SK-N-SH treated with all-trans-retinoic acid at 6 μM for 48 hours (cell line): ENCODE measurements at regions not wholly inside any gene's neighbourhood (a gene's known extent, or its start where the extent isn't known, plus 50 kb on each side); places are given as distances from the start of the nearest gene placed in this dataset.

Experiments
- GLIS3 ChIP-seq: fragments of 250-450 bp; sonication (Bioruptor Pico); IDR thresholded peaks from 2 replicates; pipeline ENCODE4 v1.5.0; 2020; ENCODE audit warnings: mild to moderate bottlenecking, moderate library complexity
- OSR1 ChIP-seq: fragments of 250-450 bp; sonication (Bioruptor Pico); IDR thresholded peaks from 2 replicates; pipeline ENCODE4 v1.8.0; 2022; ENCODE audit warnings: moderate library complexity, mild to moderate bottlenecking, inconsistent platforms
- PPARA ChIP-seq: fragments of 250-450 bp; sonication (Bioruptor Pico); IDR thresholded peaks from 2 replicates; pipeline ENCODE4 v1.5.0; 2020; ENCODE audit warnings: mild to moderate bottlenecking, borderline replicate concordance
- RARB ChIP-seq: fragments of 250-450 bp; sonication (Bioruptor Pico); IDR thresholded peaks from 2 replicates; pipeline ENCODE4 v1.8.0; 2021; ENCODE audit warnings: mild to moderate bottlenecking, moderate library complexity
- SNAI2 ChIP-seq: fragments of 250-450 bp; sonication (Bioruptor Pico); IDR thresholded peaks from 2 replicates; pipeline ENCODE4 v1.5.0; 2020; ENCODE audit warnings: mild to moderate bottlenecking, moderate library complexity
- TOX ChIP-seq: fragments of 250-450 bp; sonication (Bioruptor Pico); IDR thresholded peaks from 2 replicates; pipeline ENCODE4 v1.8.0; 2021; ENCODE audit warnings: mild to moderate bottlenecking, moderate library complexity, borderline replicate concordance
- ZC3H10 ChIP-seq: fragments of 250-450 bp; sonication (Bioruptor Pico); IDR thresholded peaks from 2 replicates; pipeline ENCODE4 v1.5.1; 2021; ENCODE audit warnings: mild to moderate bottlenecking, moderate library complexity
- ZFP3 ChIP-seq: fragments of 250-450 bp; sonication (Bioruptor Pico); IDR thresholded peaks from 2 replicates; pipeline ENCODE4 v1.5.0; 2020; ENCODE audit warnings: mild to moderate bottlenecking, moderate library complexity
- ZFP30 ChIP-seq: fragments of 450-650 bp; formaldehyde crosslinking; IDR thresholded peaks from 2 replicates; pipeline ENCODE4 v1.5.0; 2022; ENCODE audit warnings: mild to moderate bottlenecking, moderate library complexity
- ZNF565 ChIP-seq: fragments of 450-650 bp; formaldehyde crosslinking; conservative IDR thresholded peaks from 2 replicates; pipeline ENCODE4 v1.5.0; 2020; ENCODE audit warnings: low read depth, mild to moderate bottlenecking, moderate library complexity
- ZNF70 ChIP-seq: fragments of 450-650 bp; formaldehyde crosslinking; IDR thresholded peaks from 2 replicates; pipeline ENCODE4 v1.5.0; 2020; ENCODE audit warnings: mild to moderate bottlenecking, moderate library complexity
- ZNF8 ChIP-seq: fragments of 450-650 bp; formaldehyde crosslinking; IDR thresholded peaks from 2 replicates; pipeline ENCODE4 v1.5.0; 2020; ENCODE audit warnings: mild to moderate bottlenecking, moderate library complexity
- TF ChIP-seq, protein P1 (sequence below): fragments of 250-450 bp; sonication (Bioruptor Pico); IDR thresholded peaks from 2 replicates; pipeline ENCODE4 v1.8.0; 2021; ENCODE audit warnings: low read depth, mild to moderate bottlenecking, moderate library complexity, borderline replicate concordance
- TF ChIP-seq, protein P2 (sequence below): fragments of 250-450 bp; sonication (Bioruptor Pico); IDR thresholded peaks from 2 replicates; pipeline ENCODE4 v1.8.0; 2020; ENCODE audit warnings: mild to moderate bottlenecking, moderate library complexity, borderline replicate concordance

DNA sequence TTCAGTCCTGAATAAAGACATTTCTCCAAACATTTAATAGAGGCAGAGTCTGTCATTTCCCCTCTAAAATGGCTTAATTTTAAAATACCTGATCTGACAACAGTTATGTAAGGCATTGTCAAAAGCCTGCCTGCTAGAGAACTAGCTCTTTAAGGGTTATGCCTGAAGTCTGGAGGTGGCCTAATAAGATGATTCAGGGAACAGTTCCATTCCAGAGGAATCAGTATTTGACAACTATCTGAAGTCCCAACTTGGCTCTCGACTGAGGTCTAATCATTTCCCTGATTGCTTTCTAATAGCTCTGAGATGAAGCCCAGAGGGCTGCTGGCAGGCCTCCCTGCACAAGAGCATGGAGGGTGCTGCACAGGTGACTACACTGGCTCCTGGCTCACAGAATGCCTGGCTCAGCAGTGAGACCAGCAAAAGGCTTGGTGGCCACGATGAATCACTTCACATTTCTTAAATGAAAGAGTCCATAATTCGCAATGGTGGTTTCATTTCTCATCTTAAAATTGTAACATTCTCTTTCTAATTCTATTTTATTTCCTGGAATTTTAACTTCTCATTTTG, 509.6 kb upstream of the POM121L12 start:
- no peak for TF ChIP-seq GLIS3 (CRISPR knock-in tag)
- TF ChIP-seq, protein P1, sequence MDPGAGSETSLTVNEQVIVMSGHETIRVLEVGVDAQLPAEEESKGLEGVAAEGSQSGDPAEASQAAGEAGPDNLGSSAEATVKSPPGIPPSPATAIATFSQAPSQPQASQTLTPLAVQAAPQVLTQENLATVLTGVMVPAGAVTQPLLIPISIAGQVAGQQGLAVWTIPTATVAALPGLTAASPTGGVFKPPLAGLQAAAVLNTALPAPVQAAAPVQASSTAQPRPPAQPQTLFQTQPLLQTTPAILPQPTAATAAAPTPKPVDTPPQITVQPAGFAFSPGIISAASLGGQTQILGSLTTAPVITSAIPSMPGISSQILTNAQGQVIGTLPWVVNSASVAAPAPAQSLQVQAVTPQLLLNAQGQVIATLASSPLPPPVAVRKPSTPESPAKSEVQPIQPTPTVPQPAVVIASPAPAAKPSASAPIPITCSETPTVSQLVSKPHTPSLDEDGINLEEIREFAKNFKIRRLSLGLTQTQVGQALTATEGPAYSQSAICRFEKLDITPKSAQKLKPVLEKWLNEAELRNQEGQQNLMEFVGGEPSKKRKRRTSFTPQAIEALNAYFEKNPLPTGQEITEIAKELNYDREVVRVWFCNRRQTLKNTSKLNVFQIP (CRISPR knock-in tag): no peak
- TF ChIP-seq, protein P2, sequence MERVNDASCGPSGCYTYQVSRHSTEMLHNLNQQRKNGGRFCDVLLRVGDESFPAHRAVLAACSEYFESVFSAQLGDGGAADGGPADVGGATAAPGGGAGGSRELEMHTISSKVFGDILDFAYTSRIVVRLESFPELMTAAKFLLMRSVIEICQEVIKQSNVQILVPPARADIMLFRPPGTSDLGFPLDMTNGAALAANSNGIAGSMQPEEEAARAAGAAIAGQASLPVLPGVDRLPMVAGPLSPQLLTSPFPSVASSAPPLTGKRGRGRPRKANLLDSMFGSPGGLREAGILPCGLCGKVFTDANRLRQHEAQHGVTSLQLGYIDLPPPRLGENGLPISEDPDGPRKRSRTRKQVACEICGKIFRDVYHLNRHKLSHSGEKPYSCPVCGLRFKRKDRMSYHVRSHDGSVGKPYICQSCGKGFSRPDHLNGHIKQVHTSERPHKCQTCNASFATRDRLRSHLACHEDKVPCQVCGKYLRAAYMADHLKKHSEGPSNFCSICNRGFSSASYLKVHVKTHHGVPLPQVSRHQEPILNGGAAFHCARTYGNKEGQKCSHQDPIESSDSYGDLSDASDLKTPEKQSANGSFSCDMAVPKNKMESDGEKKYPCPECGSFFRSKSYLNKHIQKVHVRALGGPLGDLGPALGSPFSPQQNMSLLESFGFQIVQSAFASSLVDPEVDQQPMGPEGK (CRISPR knock-in tag): no peak
- TF ChIP-seq ZFP3 (CRISPR knock-in tag): no peak
- no peak for TF ChIP-seq ZNF565 (CRISPR knock-in tag)
- no peak for TF ChIP-seq ZC3H10
- TF ChIP-seq TOX (CRISPR knock-in tag): no peak
- no peak for TF ChIP-seq OSR1
- no peak for TF ChIP-seq ZNF70 (CRISPR knock-in tag)
- no peak for TF ChIP-seq ZFP30 (CRISPR knock-in tag)
- no peak for TF ChIP-seq ZNF8 (CRISPR knock-in tag)
- TF ChIP-seq RARB (CRISPR knock-in tag): no peak
- TF ChIP-seq PPARA (CRISPR knock-in tag): no peak
- TF ChIP-seq SNAI2 (CRISPR knock-in tag): no peak
